NCI-H2107 treated with DMSO at 0.1 percent for 48 hours (cell line): ENCODE measurements at regions not wholly inside any gene's neighbourhood (a gene's known extent, or its start where the extent isn't known, plus 50 kb on each side); places are given as distances from the start of the nearest gene placed in this dataset.
A peak's percentile ranks its signal among the peaks of the same experiment; 100 is the strongest.
"Not testable (repeated sequence)": the region's sequence is repeated elsewhere in the genome, so short reads cannot be mapped to it uniquely, and the experiment has no call there.

Source experiments
- DNase-seq: peaks from one replicate; lab custom pipeline; 2025; ENCODE audit not compliant: unreplicated experiment; lab: John Stamatoyannopoulos, UW

DNA sequence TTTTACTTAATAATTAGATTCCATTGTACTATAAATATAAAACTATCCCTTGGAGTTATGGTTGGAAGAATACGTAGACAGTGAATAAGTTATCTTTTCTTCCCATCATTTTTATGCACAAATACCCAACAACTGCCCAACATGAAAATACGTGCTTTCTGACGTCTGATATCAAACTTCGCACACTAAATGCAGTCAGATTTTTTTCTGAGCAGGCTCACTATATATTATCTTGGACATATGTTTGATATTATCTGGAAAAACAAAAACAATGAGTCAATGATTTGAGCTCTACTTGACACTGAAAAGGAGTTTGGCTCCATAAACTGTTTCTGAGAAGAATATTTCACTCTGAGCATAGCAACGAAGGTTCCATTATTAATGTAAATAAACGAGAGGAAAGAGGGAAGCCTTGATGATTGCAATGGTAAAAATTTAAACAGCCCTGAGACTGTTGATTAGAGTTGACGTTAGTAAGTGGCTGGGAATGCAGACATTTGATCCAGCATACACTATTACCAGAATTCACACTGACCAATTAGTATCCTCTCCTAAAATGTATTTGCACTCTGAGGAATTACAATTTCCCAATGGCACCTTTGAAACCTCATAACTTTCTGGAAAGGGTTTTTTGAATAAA is 1090.0 kb downstream of the EPHA7 start:
- DNase-seq = no peak

DNA sequence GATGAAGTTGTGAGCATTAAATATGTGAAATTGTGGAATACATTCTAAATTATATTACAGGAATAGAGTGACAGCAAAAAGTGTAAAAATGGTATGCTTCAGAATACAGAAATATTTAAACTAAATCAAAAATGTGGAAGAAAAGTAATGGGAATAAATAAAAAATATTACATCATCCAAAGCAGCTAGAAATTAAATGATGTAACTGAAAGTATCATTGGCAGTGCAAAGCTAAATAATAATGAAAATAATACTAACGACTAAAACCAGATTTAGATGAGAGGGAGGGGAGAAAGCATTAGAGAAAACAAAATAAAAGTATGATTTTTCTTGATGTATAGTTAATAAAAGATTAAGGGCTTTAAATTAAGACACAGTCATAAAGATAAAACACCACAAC is 1104.0 kb downstream of the EPHA7 start:
- no peak for DNase-seq

DNA sequence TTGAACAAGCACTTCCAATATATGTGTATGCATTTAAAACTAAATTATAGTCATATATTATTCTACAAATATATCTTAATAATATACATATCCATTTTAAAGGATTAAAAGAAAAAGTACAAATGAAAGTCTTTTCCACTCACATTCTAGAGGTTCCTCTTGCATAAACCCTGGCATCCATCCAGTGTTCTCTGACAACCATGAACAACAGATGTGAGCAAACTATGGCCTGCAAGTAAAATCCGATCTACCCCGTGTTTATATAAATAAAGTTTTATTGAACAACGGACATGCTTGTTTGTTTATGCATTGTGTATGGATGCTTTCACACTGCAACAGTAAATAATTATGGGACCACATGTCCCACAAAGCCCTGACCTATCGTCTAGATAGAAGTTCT is 1122.3 kb downstream of the EPHA7 start:
- DNase-seq = no peak

DNA sequence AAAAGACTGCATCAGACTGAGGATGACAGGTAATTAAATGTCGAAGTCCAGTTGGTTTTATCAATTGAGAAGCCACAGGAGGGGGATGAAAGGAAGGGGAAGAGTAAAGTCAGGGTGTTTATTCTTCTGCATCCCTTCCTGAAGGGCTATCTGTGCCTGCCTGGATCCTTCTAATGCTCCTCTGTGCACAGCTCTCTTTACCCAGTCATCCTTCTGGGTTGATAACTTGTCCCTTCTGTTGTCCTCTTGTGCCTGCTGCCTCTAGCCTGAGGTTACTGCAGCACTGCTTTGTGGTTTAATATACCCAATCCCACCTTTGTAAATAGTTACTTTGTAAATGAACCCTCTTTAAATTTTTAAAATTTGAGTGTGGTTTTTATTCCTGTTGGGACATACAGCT is 1127.3 kb downstream of the EPHA7 start:
- DNase-seq = no peak

- no peak for DNase-seq
Observed at GRCh38 chr6:92289831-92290230, 1129.5 kb downstream of the EPHA7 start.

- DNase-seq = no peak
Observed at GRCh38 chr6:92281571-92282076, 1137.7 kb downstream of the EPHA7 start.

DNA sequence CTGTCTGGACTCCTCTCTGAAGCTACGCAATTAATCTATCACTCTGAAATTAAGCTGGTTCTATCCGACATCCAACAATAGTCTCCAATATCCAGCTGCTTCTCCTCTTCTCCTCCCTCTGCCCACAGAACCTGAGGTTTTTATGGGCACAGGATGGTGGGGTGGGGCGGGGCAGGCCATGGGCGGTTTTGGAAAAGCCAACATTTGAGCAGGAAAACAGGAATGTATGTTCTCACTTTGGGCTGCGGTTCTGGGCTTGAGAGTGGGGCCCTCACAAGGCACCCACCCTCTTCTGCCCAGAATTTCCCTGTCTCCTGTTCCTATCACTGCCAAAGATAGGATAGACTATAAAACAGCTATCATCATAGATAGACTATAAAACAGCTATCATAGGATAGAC is 1144.2 kb downstream of the EPHA7 start:
- DNase-seq = no peak

GRCh38 chr6:92274588-92274987 is 1144.8 kb downstream of the EPHA7 start:
- DNase-seq = no peak

GRCh38 chr6:92273694-92274093 is 1145.7 kb downstream of the EPHA7 start:
- DNase-seq = no peak

GRCh38 chr6:92271091-92271490 is 1148.3 kb downstream of the EPHA7 start:
- DNase-seq = no peak

- DNase-seq = no peak
Observed at GRCh38 chr6:92270365-92270764, 1149.0 kb downstream of the EPHA7 start.

DNA sequence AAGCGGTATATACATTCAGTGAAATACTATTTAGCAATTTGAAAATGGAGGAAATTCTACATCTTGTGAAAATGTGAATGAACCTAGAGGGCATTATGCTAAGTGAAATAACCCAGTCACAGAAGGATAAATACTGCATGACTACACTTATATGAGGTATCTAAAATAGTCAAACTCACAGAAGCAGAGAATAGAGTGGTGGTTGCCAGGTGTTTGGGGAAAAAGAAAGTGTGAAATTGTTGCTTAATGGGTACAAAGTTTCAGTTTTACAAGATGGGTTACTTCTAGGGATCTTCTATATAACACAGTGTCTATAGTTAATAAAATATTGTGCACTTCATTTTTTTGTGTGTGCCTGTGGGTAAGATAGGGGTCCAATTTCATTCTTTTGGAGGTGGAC is 1152.0 kb downstream of the EPHA7 start:
- no peak for DNase-seq

DNA sequence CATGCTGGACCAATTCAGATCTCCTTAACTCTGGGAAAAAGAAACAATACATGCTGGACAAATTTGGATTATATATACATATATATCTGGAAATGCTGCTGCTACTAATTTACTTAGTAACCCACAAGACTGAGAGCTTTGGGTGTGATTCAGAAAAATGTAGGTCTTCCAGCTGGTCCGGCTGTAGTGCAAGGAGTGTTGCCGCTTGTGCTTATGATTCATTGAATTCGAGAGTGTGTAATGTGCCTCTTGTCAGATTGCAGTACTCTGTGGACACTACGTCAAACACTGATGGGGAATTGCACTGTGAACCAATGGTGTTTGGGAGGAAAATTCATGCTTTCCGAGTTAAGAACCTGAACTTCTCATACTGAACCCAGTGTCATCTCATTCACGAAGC is 1155.5 kb downstream of the EPHA7 start:
- no peak for DNase-seq

DNA sequence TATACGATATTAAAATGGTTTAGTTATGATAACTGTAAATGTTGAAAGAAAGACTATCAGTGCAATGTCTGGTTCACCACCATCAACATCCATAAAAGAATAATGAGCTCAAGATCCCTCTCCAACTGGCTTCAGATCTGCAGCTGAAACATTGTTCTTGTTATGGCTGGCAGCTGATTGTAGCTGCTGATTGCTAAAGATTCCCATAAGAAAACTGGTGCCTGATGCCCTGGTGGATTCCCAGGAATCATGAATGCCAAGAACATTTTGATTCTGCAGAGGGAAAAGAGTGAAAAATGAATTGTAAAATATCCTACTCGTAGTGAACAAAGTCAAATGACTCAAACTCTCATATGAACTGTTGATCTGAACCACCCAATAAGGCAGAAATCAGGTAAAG is 1160.2 kb downstream of the EPHA7 start:
- no peak for DNase-seq

GRCh38 chr6:92243315-92243714 is 1176.0 kb downstream of the EPHA7 start:
- no peak for DNase-seq

DNA sequence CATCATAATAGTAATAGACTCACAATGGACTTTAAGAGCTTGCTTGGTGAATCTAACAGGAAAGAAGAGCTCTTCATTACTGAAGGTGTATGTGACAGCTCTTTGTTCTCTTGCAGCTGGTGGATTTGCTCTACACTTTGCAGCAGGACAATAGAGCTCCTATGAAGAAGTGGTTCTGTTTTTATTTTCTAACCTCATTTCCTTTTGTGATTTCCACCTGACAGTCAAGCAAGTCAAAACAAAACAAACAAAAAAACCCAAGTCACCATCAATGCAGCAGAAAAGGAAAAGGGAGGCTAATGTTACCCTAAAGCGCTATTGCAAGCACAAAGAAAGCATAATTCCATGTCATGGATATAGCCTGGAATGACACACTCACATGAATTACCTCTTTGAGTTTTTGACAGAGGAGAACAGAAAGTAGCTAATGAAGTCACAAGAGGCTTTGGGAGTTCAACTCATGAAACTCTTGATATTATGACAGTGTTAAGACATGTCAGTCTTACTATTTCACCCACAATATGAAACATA is 1188.1 kb downstream of the EPHA7 start:
- peak; percentile 100 for DNase-seq

- not testable (repeated sequence) for DNase-seq
Observed at GRCh38 chr6:92219987-92220386, 1199.4 kb downstream of the EPHA7 start.

DNA sequence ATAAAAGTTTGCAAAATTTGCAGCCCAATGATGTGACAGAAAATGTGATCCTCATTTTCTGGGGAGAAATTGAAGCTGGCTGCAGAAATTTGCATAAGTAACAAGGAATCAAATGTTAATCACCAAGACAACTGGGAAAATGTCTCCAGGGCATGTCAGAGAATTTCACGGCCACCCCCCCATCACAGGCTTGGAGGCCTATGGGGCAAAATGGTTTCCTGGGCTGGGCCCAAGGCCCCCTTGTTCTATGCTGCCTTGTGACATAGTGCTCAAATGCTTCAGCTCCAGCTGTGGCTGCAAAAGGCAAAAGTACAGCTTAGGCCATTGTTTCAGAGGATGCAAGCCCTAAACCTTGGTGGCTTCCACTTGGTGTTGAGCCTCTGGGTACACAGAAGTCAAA is 1202.6 kb downstream of the EPHA7 start:
- no peak for DNase-seq

- no peak for DNase-seq
Observed at GRCh38 chr6:92201618-92202017, 1217.7 kb downstream of the EPHA7 start.

DNA sequence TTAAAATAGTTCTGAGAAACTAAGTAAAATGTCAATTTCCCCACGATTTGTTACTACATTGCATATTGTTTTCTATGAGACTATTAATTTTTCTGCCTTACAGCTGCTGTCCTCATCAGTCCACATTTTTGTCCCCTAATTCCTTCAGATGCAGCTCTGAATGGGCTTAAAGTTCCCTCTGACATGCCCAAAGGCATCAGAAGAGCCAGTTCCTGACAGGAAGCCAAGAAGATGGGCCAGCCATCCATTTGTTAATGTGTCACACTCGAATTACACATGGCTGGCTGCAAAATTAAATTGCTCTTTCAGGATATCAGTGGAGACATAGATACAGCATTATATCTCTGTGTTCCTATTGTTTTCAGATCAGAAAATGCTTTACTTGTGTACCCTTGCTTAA is 1223.0 kb downstream of the EPHA7 start:
- no peak for DNase-seq

- DNase-seq = no peak
Observed at GRCh38 chr6:92195796-92196195, 1223.6 kb downstream of the EPHA7 start.

DNA sequence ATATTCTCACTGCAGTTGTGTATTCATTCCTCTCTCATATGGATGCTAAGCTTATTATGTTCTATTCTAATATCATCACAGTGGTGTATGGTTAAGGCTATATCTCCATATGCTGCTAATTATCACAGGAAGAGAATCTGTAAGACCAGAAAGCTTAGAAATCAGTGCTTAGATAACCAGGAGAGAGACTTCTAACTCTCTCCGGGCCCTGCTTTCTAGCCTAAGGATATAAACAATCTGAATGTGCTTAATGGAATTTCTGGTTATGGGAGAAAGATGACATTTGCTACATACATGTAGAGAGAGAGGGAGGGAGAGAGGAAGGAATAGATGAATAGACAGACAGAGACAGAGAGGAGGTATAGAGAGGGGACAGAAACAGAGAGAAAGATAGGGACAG is 1231.3 kb downstream of the EPHA7 start:
- DNase-seq = no peak

DNA sequence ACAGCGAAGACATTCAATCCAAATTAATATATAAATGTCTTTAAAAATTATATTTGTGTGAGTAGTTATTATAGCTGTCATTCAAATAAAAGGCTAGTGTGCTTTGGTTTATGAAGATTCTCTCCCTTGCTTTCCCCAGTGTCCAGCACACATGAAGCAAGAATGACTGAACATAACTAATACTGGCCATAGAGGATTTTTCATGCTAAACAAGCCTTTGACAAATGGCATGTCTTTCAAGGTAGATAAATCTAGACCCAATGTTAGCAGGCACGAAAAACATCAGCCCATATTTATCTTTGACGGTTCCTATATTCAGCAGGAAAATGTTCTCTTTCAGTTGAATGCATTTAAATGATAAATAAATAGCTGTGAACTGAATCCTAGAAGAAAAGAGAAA is 1234.4 kb downstream of the EPHA7 start:
- DNase-seq = no peak
